Type B pancreatic cell (in vitro differentiated cells): ENCODE measurements at regions not wholly inside any gene's neighbourhood (a gene's known extent, or its start where the extent isn't known, plus 50 kb on each side); places are given as distances from the start of the nearest gene placed in this dataset.
A peak's percentile ranks its signal among the peaks of the same experiment; 100 is the strongest.

Experiments
- DNase-seq: peaks from one replicate; pipeline ENCODE4 v3.0.0; 2021; ENCODE audit warnings: mixed read lengths; ENCODE audit not compliant: unreplicated experiment; ENCODE audit errors: extremely low spot score
- H3K27ac Mint-ChIP-seq: 2 replicates; pipeline ENCODE4 v1.8.0; 2021; ENCODE audit warnings: mild to moderate bottlenecking, mixed read lengths
- H3K27me3 Mint-ChIP-seq: 2 replicates; pipeline ENCODE4 v1.8.0; 2021; ENCODE audit warnings: mixed read lengths
- H3K36me3 Mint-ChIP-seq: 2 replicates; pipeline ENCODE4 v1.8.0; 2021; ENCODE audit warnings: mixed read lengths
- H3K4me1 Mint-ChIP-seq: one replicate; pipeline ENCODE4 v1.8.0; 2021; ENCODE audit warnings: mixed read lengths; ENCODE audit not compliant: unreplicated experiment
- H3K4me3 Mint-ChIP-seq: 2 replicates; pipeline ENCODE4 v1.8.0; 2021; ENCODE audit warnings: mild to moderate bottlenecking, mixed read lengths
- H3K9me3 Mint-ChIP-seq: 2 replicates; pipeline ENCODE4 v1.8.0; 2021; ENCODE audit warnings: mixed read lengths
- CTCF ChIP-seq: fragments of 200-600 bp; sonication (generic); conservative IDR thresholded peaks from 2 replicates; pipeline ENCODE4 v1.5.0; 2021; ENCODE audit warnings: antibody characterized with exemption, mild to moderate bottlenecking

GRCh38 chr2:128427413-128427755 lies 108.7 kb upstream of the HS6ST1 start:
- DNase-seq, result no peak
- no peak overlapping the region for H3K27ac Mint-ChIP-seq
- H3K27me3 Mint-ChIP-seq, result no peaks in the 10 kb centered on the region
- no peak for TF ChIP-seq CTCF
- peaks cover 10% of the 10 kb centered on the region for H3K9me3 Mint-ChIP-seq
- peaks cover 8% of the 10 kb centered on the region for H3K36me3 Mint-ChIP-seq
- peaks cover 7% of the 10 kb centered on the region for H3K4me1 Mint-ChIP-seq
- H3K4me3 Mint-ChIP-seq, result no peak overlapping the region

GRCh38 chr2:128428415-128428814 lies 109.7 kb upstream of the HS6ST1 start:
- no peak for TF ChIP-seq CTCF
- Mint-ChIP-seq H3K27me3 (no peaks in the 10 kb centered on the region), H3K9me3 (peaks cover 14% of the 10 kb centered on the region), H3K4me3 (no peak overlapping the region), H3K36me3 (peaks cover 8% of the 10 kb centered on the region), H3K27ac (no peak overlapping the region), H3K4me1 (peaks cover 7% of the 10 kb centered on the region)
- DNase-seq, result no peak

GRCh38 chr2:128432423-128432822 lies 113.8 kb upstream of the HS6ST1 start:
- H3K27me3 Mint-ChIP-seq, result no peaks in the 10 kb centered on the region
- no peak overlapping the region for H3K27ac Mint-ChIP-seq
- no peak for TF ChIP-seq CTCF
- H3K9me3 Mint-ChIP-seq, result peaks cover 14% of the 10 kb centered on the region
- H3K36me3 Mint-ChIP-seq, result peaks cover 8% of the 10 kb centered on the region
- peaks cover 15% of the 10 kb centered on the region for H3K4me1 Mint-ChIP-seq
- H3K4me3 Mint-ChIP-seq, result no peak overlapping the region
- DNase-seq, result no peak

GRCh38 chr2:128433911-128434550 lies 115.4 kb upstream of the HS6ST1 start:
- H3K27me3 Mint-ChIP-seq, result no peaks in the 10 kb centered on the region
- no peak for TF ChIP-seq CTCF
- peaks cover 9% of the 10 kb centered on the region for H3K9me3 Mint-ChIP-seq
- no peak for DNase-seq
- peaks cover 8% of the 10 kb centered on the region for H3K36me3 Mint-ChIP-seq
- H3K4me1 Mint-ChIP-seq, result peaks cover 20% of the 10 kb centered on the region
- H3K4me3 Mint-ChIP-seq, result no peak overlapping the region
- H3K27ac Mint-ChIP-seq, result no peak overlapping the region

- H3K27ac Mint-ChIP-seq, result peak overlapping the region; percentile 71
- no peak for TF ChIP-seq CTCF
- H3K9me3 Mint-ChIP-seq, result peaks cover 4% of the 10 kb centered on the region
- H3K4me3 Mint-ChIP-seq, result no peak overlapping the region
- DNase-seq, result peak; percentile 59
- H3K27me3 Mint-ChIP-seq, result no peaks in the 10 kb centered on the region
- no peaks in the 10 kb centered on the region for H3K36me3 Mint-ChIP-seq
- H3K4me1 Mint-ChIP-seq, result peaks cover 27% of the 10 kb centered on the region
These were observed 117.2 kb upstream of the HS6ST1 start for GRCh38 chr2:128435576-128436478.
